Spleen (tissue), 11 donors: ENCODE measurements at regions not wholly inside any gene's neighbourhood (a gene's known extent, or its start where the extent isn't known, plus 50 kb on each side); places are given as distances from the start of the nearest gene placed in this dataset.
"Not testable (repeated sequence)": the region's sequence is repeated elsewhere in the genome, so short reads cannot be mapped to it uniquely, and the experiment has no call there.

Source experiments
- DNase-seq: peaks from one replicate; pipeline ENCODE4 v3.0.0-alpha.2; 2020
- H3K27ac ChIP-seq, 8 donors: fragments of 200-600 bp; sonication (generic) in 7 of 8; 1 replicate in 4 of 8; 2 replicates in 4 of 8; pipeline versions ENCODE4 v1.5.0 to v1.8.0; 2016 to 2021; ENCODE audit warnings: inconsistent platforms in 4 of 8, mild to moderate bottlenecking in 4 of 8, moderate library complexity in 1 of 8
- H3K27me3 ChIP-seq, 7 donors: fragments of 200-600 bp; sonication (generic) in 6 of 7; replicated peaks in 1 of 7; 1 replicate in 4 of 7; 2 replicates in 3 of 7; pipeline versions ENCODE4 v1.5.0 to v1.8.0; 2016 to 2021; ENCODE audit warnings: inconsistent platforms in 3 of 7, mild to moderate bottlenecking in 1 of 7
- H3K36me3 ChIP-seq, 6 donors: fragments of 200-600 bp; sonication (generic) in 5 of 6; 1 replicate in 4 of 6; 2 replicates in 2 of 6; pipeline versions ENCODE4 v1.5.0 to v1.8.0; 2016 to 2021; ENCODE audit warnings: inconsistent platforms in 2 of 6
- H3K4me1 ChIP-seq, 6 donors: fragments of 200-600 bp; sonication (generic) in 5 of 6; 1 replicate in 3 of 6; 2 replicates in 3 of 6; pipeline versions ENCODE4 v1.5.0 to v1.8.0; 2016 to 2021; ENCODE audit warnings: inconsistent platforms in 3 of 6
- H3K4me3 ChIP-seq, 8 donors: fragments of 200-600 bp; sonication (generic) in 7 of 8; 1 replicate in 4 of 8; 2 replicates in 4 of 8; pipeline versions ENCODE4 v1.5.0 to v1.8.0; 2016 to 2021; ENCODE audit warnings: inconsistent platforms in 4 of 8, mild to moderate bottlenecking in 4 of 8, moderate library complexity in 2 of 8
- H3K9me3 ChIP-seq, 8 donors: fragments of 200-600 bp; sonication (generic) in 7 of 8; 1 replicate in 4 of 8; 2 replicates in 4 of 8; pipeline versions ENCODE4 v1.5.0 to v1.8.0; 2016 to 2021; ENCODE audit warnings: inconsistent platforms in 4 of 8
- CTCF ChIP-seq, 11 experiments: fragments of 200-600 bp in 7 of 11; fragments of 450-650 bp in 4 of 11; sonication (generic) in 4 of 11; IDR thresholded peaks in 8 of 11; conservative IDR thresholded peaks in 3 of 11; 1 replicate in 7 of 11; 2 replicates in 4 of 11; pipeline versions ENCODE4 v1.4.0 to v1.8.0; 2016 to 2021; ENCODE audit warnings: antibody characterized with exemption in 11 of 11, inconsistent platforms in 4 of 11, mild to moderate bottlenecking in 1 of 11
- POLR2A ChIP-seq, 3 donors: fragments of 450-650 bp; IDR thresholded peaks; one replicate each; pipeline ENCODE4 v1.5.1; 2017; ENCODE audit warnings: antibody characterized with exemption in 3 of 3, mild to moderate bottlenecking in 1 of 3
- POLR2AphosphoS5 ChIP-seq, 3 donors: sonication (generic); formaldehyde crosslinking; IDR thresholded peaks; one replicate each; pipeline ENCODE4 v1.5.1; 2017; ENCODE audit warnings: antibody characterized with exemption in 3 of 3
- WGBS, 5 donors: extraction: QIAGEN DNeasy Blood & Tissue Kit in 3 of 5; methylation state at CpG; one replicate each; pipeline versions ENCODE4 v1.1.5 to v1.1.7; 2013 to 2018; 5-methylcytosine and 5-hydroxymethylcytosine counted together
- intact Hi-C: fragments of 100-400 bp; cut with DNase I; formaldehyde crosslinking; loops from one replicate; pipeline ENCODE4 v1.15.0; 2023; ENCODE audit warnings: low total_unique reads
- donor health status: healthy with polysubstance abuse.
- donor health status: DM: no; HTN: no; CAD: no; lungs with moderate emphysema.
- donor health status: DM: no; HTN: no; CAD: no.
- donor health status: Bipolar disorder and iron deficiency.
- donor health status: healthy.
- donor health status: DM: no; HTN: no; CAD: no.
- donor health status: DM: yes; HTN: yes; CAD: no.

- H3K36me3 ChIP-seq, result no peaks in the 10 kb centered on the region
- TF ChIP-seq POLR2A (IDR thresholded peaks at IDR 0.05) (no peak), POLR2AphosphoS5 (IDR thresholded peaks at IDR 0.05) (no peak), CTCF (IDR thresholded peaks at IDR 0.05 in 8 of 11, conservative IDR thresholded peaks at IDR 0.05 in 3 of 11) (no peak)
- no peak overlapping the region for H3K4me3 ChIP-seq
- peaks cover 0 to 27% (median 8%) of the 10 kb centered on the region in 6 donors for H3K4me1 ChIP-seq
- no peak for DNase-seq
- H3K27ac ChIP-seq, result no peak overlapping the region
- intact Hi-C loops, result no loop called here
- peaks cover 0 to 14% (median 10%) of the 10 kb centered on the region in 8 donors for H3K9me3 ChIP-seq
- H3K27me3 ChIP-seq, result peaks cover 0 to 28% (median 0%) of the 10 kb centered on the region in 7 donors
- WGBS, 5 donors, result 86 to 92% (median 91%) methylated on average over 14 of the region's 14 CpGs
Observed at GRCh38 chr16:88310796-88311605, 71.8 kb upstream of the ZNF469 start.

- not testable (repeated sequence) for DNase-seq
Observed at GRCh38 chr16:88311860-88312259, 70.9 kb upstream of the ZNF469 start.

GRCh38 chr16:88312732-88313131 is 70.0 kb upstream of the ZNF469 start:
- Histone ChIP-seq H3K27ac (no peak overlapping the region), H3K27me3 (peaks cover 0 to 43% (median 0%) of the 10 kb centered on the region in 7 donors), H3K4me3 (no peak overlapping the region), H3K36me3 (no peaks in the 10 kb centered on the region), H3K9me3 (peaks cover 0 to 14% (median 10%) of the 10 kb centered on the region in 8 donors), H3K4me1 (peaks cover 0 to 28% (median 17%) of the 10 kb centered on the region in 6 donors)
- TF ChIP-seq POLR2A (IDR thresholded peaks at IDR 0.05) (no peak), CTCF (IDR thresholded peaks at IDR 0.05 in 8 of 11, conservative IDR thresholded peaks at IDR 0.05 in 3 of 11) (no peak), POLR2AphosphoS5 (IDR thresholded peaks at IDR 0.05) (no peak)
- WGBS, 5 donors, result 82 to 92% (median 87%) methylated on average over 10 of the region's 10 CpGs
- intact Hi-C loops, result no loop called here
- DNase-seq, result no peak

More at GRCh38 chr16:88311860-88312259, 70.9 kb upstream of the ZNF469 start:
- H3K27ac ChIP-seq, H3K36me3 ChIP-seq, H3K4me3 ChIP-seq, intact Hi-C loops: not testable (repeated sequence)
- H3K4me1 ChIP-seq, result peaks cover 0 to 27% (median 9%) of the 10 kb centered on the region in 6 donors
- peaks cover 0 to 14% (median 10%) of the 10 kb centered on the region in 8 donors for H3K9me3 ChIP-seq
- peaks cover 0 to 35% (median 0%) of the 10 kb centered on the region in 7 donors for H3K27me3 ChIP-seq

GRCh38 chr16:88314991-88315542 is 67.7 kb upstream of the ZNF469 start:
- WGBS, 5 donors, result 71 to 87% (median 80%) methylated on average over 9 to 16 of the region's 16 CpGs
- H3K4me3 ChIP-seq, result no peak overlapping the region

GRCh38 chr16:88315543-88316105 is 67.1 kb upstream of the ZNF469 start:
- Histone ChIP-seq H3K9me3 (peaks cover 0 to 14% (median 10%) of the 10 kb centered on the region in 8 donors), H3K27ac (peak overlapping the region in 4 of 8 donors; percentile 14 to 45 (median 28)), H3K36me3 (no peaks in the 10 kb centered on the region), H3K4me1 (peaks cover 4 to 40% (median 25%) of the 10 kb centered on the region in 6 donors), H3K27me3 (peaks cover 0 to 40% (median 0%) of the 10 kb centered on the region in 7 donors), H3K4me3 (peak overlapping the region in 1 of 8 donors; percentile 15)
- intact Hi-C loops, result no loop called here
- DNase-seq, result peak; percentile 83
- TF ChIP-seq POLR2A (IDR thresholded peaks at IDR 0.05) (no peak), CTCF (IDR thresholded peaks at IDR 0.05 in 8 of 11, conservative IDR thresholded peaks at IDR 0.05 in 3 of 11) (no peak), POLR2AphosphoS5 (IDR thresholded peaks at IDR 0.05) (peak; percentile 77 to 81 (median 81))
- 34 to 64% (median 44%) methylated on average over 9 to 20 of the region's 20 CpGs for WGBS, 5 donors

More at GRCh38 chr16:88314991-88315542, 67.7 kb upstream of the ZNF469 start:
- intact Hi-C loops, result no loop called here
- no peak for DNase-seq
- Histone ChIP-seq H3K27ac (peak overlapping the region in 4 of 8 donors; percentile 14 to 42 (median 20)), H3K36me3 (no peaks in the 10 kb centered on the region), H3K9me3 (peaks cover 0 to 14% (median 10%) of the 10 kb centered on the region in 8 donors), H3K4me1 (peaks cover 4 to 40% (median 25%) of the 10 kb centered on the region in 6 donors), H3K27me3 (peaks cover 0 to 45% (median 0%) of the 10 kb centered on the region in 7 donors)
- no peak for TF ChIP-seq POLR2AphosphoS5 (IDR thresholded peaks at IDR 0.05)
